ENCODE measurements at regions not wholly inside any gene's neighbourhood (a gene's known extent, or its start where the extent isn't known, plus 50 kb on each side); places are given as distances from the start of the nearest gene placed in this dataset.
A peak's percentile ranks its signal among the peaks of the same experiment; 100 is the strongest.

DNA sequence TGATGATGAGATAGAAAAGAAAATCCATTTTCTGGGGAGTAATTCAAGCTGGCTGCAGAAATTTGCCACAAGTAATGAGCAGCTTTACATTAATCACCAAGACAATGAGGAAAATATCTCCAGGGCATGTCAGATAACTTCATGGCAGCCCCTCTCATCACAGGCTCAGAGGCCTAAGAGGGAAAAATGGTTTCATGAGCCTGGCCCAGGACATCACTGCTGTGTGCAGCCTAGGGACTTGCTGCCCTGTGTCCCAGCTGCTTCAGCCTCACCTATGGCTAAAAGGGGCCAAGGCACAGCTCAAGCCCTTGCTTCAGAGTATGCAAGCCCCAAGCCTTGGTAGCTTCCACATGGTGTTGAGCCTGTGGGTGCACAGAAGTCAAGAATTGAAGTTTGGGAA is 161.7 kb downstream of the OPA1 start:
- no peak for DNase-seq

DNA sequence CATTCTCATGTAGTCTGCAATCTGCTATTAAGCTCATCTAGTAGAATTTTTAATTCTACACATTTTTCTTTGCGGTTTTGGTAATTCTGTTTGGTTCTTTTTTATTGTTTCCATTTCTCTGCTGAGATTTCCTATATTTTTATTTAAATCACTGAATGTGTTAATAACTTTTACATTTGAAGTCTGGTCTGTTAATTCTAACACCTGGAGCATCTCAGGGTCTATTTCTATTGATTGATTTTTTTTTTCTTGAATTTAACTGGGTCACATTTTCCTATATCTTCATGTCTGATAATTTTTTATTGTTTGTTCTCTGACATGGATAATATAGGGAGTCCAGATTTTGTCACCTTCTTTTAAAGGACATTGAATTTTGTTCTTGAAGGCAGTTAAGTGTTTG is 163.5 kb downstream of the OPA1 start:
- DNase-seq: no peak

DNA sequence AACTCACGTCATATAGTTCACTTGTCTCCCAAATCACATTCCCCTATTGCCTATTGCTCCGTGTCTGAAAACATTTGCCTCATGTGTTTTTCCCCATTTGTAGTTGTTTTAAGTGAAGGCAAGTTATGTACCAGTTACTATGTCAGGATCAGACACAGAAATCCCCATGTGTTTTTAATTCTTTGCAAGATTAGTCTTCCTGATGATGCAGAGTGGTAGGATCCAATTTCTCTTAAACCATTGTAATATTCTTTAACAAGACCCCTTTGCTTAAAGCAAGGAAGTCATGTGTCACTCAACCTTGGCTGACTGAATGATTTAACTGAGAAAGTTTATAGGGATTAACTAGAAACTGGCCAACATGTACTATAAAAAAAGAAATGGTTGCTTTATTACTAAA is 164.4 kb downstream of the OPA1 start:
- DNase-seq: no peak

DNA sequence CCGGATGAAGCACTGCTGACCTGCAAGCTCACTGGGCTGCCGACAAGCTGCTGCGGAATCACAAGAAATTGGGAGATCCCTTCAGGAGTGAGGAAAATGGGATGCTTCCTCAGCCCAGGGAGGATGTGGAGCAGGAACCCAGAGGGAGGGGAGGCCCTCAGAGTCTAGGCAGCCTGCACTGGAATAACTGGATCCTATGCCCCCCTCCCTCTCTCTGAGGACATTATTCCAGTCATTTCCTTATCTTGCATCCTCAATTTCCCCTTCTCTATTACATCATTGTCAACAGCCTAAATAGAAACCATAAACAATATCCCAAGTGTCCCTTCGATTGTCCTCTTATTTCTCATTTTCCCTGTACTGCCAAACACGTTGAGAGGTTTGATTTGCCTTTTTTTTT is 169.0 kb downstream of the OPA1 start:
- no peak for DNase-seq

DNA sequence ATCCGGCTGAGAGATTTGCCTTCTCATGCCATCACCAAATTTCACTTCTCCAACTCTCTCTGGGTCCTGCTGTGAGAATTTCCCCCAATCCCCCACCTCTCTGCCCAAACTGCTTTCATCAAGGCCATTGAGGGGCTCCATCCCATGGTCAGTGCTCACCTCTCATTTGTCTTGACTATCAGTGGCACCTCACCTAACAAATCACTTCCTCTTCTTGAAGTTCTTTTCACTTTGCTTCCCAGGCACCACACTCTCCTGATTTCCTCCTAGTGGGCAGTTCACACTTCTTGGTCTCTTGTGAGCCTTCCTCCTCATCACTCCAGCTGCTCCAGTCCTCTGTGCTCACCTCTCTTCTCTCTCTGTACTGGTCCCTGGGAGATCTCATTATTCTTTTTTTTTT is 169.6 kb downstream of the OPA1 start:
- no peak for DNase-seq

DNA sequence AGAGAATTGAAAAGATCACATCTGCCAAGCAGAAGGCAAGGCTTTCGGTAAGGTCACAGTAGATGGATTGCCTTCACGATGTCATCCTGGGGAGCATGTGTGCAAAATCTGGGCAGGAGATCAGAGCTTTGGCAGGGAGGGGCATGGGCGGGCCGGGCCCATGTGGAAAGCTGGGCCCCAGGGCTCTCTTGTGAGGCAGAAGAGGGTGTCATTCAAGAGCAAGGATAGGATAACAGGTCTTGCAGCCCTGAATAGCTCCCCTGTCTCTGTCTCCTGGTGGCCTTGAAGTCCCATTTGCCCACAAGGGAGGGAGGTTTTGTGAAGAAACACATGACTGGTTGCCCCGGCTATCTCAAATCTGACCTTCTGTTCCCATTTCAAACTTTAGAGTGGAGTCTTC is 172.0 kb downstream of the OPA1 start:
- DNase-seq: no peak

DNA sequence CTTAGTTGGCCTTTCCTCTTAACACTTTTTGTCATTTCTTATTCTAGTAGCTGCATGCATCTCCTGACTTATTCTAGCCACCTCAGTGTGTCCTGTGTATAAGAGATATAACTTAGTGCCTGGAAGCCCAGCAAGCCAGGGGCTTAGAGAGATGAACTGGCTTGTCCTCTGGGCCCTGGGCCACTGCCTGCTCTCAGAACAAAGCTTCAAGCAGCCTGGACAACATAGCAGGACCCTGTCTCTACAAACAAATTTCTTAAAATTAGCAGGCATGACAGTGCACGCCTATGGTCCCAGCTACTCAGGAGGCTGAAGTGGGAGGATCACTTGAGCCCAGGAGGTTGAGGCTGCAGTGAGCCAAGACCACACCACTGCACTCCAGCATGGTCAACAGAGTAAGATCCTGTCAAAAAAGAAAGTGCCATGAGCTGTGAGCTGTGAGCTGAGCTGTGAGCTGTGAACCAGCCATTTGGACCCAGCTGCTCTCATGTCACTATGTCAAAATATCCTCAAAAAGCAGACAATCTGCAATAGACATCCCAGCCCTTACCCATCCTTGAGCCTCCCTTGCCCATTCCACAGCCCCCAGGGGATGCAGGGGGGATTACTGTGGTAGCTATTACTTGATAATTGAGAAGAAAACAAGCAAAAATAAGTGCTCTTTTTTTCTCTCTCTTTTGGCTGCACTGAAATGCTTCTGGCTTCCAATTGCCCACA is 174.5 kb downstream of the OPA1 start:
- no peak for DNase-seq

DNA sequence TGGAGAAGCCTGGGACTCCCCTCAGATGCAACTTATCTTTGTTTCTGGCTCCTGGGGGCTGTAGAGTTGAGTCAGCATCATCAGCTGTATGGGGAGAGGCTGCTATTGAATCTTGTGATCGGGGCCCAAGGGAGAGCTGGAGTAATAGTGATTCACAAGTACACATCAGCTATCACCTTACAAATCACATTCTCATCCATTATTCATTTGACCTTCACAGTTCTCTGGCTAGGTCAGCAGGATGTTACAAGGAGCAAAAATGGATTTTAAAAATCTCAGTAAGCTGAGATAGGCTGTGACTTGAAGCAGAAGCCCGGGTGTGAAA is 175.0 kb downstream of the OPA1 start:
- DNase-seq: no peak

DNA sequence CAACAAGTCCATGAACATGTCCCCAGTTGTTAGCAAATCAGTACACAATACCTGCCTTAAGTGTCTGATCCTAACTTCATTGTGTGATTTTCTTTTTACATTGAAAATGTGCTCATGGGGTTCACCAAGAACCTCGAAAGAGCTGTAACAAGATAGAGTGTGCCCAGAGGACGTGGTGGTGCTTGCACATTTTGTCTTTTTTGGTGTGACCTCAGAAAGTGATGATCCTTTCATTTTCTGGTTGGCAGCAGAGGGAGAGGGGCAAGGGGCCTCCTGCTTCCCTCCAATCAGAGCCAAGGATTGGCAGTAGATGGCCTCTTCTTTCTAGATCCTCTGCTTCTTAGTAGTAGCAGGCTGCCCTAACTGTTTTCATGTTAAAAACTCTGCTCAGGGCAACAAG is 176.4 kb downstream of the OPA1 start:
- no peak for DNase-seq

DNA sequence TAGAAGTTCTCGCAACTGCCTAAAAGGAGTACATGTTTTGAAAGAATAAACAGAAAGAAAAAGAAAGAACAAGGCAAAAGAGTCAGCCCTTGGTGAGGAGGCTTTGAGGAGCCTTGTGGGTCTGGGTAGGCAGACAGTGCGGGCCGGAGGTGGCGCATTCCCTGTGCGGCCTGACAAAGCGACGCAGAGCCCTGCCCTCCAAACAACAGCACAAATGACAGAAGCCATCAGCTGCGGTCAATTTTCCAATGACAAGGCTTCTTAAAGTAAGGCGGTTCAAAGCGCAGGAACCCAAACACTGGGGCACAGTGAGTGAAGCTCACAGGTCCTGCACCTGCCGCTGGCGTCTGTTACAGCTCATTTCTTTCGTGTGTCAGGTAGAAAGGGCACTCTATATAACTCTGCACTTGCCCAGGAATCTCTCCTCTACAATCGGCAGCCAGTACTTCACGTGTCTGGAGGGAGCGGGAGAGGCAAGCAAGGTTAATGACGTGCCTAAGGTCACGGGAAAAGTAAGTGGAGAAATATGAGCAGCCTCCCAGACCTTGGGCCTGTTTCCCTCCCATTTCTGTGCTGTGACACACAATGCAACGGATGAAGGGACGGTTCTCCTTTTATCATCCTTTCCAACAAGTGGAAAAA is 178.1 kb downstream of the OPA1 start:
- no peak for DNase-seq

DNA sequence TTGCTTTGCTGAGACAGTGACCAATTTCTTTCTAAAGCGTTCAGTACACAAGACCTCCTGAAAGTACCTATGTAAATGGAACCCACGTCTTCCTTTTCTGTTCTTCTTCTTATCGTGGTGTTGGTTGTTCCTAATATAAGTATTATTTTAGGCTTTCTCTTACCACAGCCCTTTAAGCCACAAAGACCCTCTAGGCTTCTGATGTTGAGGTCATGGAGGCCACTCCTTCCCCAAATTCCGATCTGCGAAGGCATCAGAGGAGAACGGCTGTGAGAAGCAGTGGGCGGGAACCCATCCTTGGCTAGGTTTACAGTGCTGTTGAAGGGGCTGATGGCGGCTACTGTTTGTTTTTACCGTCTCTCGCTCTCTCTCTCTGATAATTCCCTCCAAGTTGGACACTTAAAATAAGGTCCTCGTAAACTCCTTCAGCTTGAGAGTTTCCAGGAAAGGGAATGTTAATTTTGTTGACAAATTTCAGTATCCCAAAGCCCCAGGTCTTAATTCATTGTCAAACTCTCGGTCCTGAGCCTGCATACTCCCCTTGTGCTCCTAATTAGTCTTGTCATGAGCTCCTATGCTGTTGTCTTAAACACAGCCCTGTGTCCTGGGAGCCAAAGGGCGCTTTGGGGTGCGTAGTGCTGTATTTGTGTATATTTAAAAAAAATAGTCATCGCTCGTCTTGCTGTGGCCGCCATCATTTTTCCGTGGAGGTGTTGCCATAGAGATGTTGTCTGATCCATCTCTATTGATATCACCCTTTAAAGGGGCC is 178.8 kb downstream of the OPA1 start:
- no peak for DNase-seq

DNA sequence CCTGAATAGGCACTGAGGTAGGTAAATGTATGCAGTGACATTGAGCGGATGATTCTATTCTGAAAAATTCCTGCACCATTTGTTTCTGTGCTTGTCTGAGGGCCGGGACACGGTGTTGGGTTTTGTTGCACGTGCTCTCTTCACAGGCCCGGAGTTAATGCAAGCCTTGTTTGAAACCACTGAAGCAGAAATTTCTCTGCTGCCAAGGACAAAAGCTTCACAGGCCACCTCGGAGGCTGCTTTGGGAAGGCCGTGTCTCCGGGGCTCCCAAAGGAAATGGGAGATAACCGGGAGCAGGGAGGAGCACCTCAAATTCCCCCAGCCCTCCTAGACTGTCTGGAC is 179.4 kb downstream of the OPA1 start:
- DNase-seq: peak in 1 of 2 experiments; percentile 9

DNA sequence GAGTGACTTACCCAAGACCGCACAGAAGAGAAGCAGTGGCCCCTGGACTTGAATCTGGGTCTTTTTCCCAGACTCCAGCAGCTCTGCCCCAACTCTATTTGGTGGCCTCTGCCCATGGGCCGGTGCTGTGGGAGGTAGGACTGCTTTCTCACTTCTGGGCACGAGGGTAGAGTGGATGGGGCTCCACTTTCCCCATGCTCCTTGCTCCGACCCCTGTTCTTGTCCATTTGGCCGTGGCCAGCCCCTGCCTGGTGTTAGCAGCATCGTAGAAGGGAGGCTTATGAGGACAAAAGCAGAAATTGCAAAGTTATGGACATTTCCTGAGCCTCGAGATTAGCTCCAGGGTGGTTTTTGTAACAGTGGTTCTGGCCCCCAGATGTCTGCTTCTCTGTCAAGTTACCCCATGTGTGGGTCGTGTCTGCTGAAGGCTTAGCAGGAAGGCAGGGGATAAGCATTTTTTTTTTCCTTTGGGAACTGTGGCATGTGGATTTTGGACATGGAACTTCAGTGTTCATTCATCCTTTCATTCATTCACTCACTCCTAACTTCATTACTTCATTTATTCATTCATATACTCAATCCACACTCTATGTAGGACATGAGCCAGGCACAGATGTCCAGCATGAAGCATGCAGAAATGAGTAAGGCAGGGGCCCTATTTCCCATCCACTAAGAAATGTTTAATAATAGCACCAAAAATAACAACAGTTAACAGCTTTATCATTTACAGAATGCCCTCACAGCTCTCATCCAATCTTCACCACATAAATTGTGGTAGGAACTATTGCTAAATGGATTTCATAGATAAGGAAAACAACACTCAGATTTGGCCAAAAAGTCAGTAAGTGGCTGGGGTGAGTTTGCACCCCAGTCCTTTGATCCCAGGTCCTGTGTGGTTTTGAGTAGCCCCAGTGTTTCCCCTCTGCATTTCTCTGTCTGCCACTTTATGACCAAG is 180.5 kb downstream of the OPA1 start:
- DNase-seq: no peak

DNA sequence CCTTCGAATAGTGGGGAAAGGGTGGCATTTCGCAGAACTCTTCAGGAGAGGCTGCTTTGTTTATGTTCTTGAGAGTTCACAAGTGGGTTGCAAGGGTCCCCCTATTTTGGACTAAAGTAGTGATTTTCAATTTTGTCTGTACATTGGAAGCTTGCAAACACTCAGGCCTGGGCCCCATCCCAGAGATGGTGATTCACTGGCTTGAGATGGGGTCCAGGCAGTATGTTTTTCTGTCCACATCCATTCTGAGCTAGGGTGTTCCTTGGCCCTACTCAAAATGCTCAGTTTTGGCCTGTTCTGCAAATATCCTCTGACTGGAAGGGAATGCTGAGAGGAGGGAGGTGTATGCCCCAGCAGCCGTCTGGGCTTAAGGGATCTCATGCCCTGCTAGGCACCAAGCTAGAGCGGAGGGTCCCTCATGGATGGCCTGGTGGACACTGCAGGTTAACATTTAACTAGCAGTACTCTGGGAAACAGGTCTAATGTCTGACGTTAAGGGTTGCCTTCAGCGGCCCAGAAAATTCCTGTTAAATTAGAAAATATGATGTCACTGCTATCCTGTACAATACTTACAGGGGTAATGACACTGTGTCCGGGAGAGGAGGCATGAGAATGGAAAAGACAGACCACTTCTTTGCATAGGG is 181.4 kb downstream of the OPA1 start:
- no peak for DNase-seq

DNA sequence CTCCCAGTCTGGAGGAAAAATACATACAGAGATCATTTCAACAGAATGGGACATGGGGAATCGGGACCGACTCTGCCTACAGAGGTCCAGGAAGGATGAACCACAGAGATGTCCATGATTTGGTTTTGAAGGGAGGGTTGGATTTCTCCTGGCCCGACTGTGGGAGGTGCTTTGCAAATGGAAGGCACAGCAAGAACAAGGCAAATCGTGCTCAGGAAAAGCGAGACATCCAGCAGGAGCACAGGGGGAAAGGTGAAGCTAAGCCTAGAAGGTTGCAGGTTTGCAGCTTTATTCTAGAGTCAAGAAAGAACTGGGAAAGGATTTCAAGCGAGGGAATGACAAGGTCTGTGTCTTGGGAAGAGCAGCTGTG is 181.9 kb downstream of the OPA1 start:
- no peak for DNase-seq

DNA sequence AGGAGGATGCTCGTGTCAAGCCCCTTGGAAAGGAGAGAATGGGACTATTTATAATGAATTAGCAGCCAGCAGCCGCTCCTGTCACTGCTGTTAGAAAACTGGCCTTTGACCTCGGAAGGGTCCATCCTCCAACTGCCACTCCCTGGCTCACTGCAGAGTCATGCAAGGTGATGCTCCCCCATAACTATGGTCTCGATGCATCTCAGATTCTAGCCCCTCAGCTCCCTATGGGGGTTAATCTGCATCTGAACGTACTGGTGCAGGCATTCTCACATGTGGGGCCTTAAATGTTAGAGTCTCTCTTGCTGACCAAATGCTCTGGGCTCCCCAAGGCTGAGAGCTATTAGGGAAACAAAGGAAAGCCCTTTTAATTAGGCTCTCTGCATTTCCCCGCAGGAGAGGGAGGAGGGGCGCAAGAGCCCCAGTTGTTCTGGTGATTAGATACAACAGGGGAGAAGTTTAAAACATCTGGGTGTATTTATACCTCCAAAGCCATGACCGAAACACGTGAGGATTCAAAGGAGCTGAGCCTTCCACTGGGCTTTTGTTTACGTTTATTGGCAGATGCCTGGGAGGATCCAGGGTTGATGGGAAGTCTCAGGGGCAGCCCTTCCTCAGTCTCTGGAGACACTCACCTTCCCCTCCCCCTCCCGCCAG is 182.5 kb downstream of the OPA1 start:
- no peak for DNase-seq

DNA sequence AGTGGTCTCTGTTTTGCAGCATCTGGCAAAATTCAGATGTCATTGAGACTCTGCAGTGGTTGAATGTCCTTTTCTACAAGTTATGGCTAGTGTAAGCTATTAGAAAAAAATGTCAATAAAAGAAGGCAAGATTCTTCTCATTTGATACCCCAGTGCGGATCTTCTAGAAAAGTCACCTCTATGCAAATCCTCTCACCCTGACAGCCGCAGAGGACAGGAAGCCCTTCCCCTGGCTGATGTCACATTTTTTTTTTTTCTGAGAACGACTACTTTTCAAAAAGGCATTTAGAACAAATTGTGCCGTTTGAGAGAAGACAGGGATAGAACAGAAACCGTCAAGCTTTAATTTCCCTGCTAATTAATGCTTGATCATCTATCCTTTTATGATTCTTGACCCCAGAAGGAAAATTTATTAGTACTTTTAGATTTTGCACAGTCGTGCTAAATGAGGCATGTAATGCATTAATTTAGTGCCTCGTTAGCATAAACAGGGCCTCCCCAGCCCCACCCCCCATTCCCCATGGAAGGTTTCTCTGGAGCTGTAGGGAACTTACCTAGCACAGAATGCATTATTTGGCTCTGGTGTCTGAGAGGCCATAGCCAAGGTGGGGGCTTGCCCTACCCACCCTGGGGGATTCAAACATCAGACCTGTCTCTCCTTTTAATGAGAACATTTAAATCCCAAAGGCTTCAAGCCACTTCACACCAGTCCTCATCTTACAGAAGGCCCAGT is 183.8 kb downstream of the OPA1 start:
- no peak for DNase-seq

DNA sequence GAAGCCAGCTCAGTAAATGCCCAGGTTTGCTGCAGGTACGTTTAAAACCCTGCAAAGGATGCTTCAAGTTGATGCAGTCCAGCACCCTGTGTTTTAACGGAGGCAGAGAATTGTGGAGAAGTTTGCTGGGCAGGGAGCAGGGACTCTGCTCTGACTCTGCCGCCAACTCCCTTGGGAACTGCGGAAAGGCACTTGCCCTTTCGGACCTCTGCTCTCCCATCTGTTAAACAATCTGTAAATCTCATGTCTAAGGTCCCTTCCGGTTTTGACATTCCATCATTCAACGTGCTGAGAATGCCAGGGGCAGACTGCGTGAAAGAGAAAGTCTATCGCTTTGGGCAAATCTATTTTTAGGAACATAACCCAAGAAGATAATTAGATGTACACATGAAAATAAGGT is 184.5 kb downstream of the OPA1 start:
- DNase-seq: no peak

DNA sequence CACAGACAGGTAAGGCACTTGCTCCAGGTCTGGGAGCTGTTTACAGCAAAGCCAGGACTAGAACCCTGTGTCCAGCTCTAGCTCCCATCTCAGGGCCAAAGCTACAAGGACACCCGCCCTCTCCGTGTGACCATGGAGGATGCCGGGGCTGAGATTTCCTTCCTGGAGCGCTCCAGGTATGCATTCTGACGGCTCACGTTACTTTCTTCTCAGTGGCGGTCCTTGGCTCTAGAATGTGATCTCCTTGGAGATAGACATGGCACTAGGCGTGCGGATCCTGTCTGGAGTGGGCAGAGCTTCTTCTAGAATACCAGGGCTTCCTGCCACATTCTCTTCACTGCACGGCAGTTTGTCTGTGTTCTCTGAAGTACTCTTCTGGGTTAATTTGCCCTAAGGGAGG is 185.7 kb downstream of the OPA1 start:
- no peak for DNase-seq

DNA sequence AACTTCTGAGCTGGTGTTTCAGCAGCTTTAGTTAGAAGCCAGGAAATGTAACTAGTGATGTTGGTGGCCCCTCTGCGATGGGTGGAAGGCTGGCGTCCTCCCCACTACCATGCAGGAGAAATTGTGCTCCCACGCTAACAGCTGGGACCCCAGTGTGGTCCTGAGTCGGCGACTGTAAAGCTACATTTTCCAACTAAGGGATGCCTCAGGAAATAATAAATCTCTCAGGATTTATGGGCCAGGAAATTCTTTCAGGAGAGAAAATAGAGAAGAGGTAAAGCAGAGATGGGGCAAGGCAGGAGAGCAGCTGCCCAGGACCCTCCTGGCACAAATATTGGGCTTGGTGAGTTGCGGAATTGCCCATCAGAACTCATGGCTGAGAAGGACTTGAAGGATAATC is 186.9 kb downstream of the OPA1 start:
- DNase-seq: no peak

DNA sequence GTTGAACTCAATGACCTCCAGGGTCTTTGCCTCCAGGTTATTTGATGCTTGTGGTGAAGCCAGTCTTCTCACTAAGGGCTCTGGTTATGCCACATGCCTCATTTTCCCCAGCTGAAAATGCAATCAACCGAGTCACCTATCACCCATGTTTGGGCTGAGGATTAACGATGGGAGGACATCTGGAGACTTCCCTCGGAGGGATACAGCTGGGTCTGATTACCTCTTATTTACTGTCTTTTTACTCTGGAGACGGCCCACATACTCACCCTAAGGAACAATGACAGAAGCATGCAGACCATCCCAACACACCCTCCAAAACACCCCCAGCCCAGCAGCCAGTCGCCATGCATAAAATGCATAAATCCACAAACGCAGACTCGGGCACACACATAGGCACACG is 187.4 kb downstream of the OPA1 start:
- no peak for DNase-seq
